Fibroblast of lung (primary cell): ENCODE measurements at regions not wholly inside any gene's neighbourhood (a gene's known extent, or its start where the extent isn't known, plus 50 kb on each side); places are given as distances from the start of the nearest gene placed in this dataset.

Experiments used
- EZH2 ChIP-seq: IDR thresholded peaks from 2 replicates; pipeline ENCODE4 v1.5.1; 2012; ENCODE audit warnings: low read length, control low read depth, mild to moderate bottlenecking; ENCODE audit errors: missing control alignments
- TF ChIP-seq, protein P1 (sequence below), 2 donors: IDR thresholded peaks in 1 of 2; conservative IDR thresholded peaks in 1 of 2; 1 replicate in 1 of 2; 2 replicates in 1 of 2; pipeline ENCODE4 v1.5.1; 2011 to 2012; ENCODE audit warnings: low read length in 2 of 2, control low read depth in 1 of 2, inconsistent platforms in 1 of 2, low read depth in 1 of 2, mild to moderate bottlenecking in 1 of 2

DNA sequence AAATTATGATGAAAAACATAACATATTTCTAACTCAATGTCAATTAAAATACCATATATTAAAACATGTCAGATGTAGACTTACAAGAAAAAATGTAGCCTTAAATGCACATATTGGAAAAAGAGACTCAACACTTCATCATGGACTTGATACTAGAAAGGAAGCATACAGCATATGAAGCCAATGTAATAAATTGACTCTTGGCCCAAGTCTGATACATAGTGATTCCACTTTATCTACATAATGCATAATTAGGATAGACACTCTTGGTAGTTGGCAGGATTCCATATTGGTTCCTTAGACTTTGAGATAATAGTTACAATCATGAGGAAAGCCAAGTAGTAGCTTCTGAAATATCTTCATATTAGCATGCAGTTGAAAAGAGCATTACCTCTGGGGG is 1067.0 kb downstream of the PCDH17 start:
- TF ChIP-seq, protein P1, sequence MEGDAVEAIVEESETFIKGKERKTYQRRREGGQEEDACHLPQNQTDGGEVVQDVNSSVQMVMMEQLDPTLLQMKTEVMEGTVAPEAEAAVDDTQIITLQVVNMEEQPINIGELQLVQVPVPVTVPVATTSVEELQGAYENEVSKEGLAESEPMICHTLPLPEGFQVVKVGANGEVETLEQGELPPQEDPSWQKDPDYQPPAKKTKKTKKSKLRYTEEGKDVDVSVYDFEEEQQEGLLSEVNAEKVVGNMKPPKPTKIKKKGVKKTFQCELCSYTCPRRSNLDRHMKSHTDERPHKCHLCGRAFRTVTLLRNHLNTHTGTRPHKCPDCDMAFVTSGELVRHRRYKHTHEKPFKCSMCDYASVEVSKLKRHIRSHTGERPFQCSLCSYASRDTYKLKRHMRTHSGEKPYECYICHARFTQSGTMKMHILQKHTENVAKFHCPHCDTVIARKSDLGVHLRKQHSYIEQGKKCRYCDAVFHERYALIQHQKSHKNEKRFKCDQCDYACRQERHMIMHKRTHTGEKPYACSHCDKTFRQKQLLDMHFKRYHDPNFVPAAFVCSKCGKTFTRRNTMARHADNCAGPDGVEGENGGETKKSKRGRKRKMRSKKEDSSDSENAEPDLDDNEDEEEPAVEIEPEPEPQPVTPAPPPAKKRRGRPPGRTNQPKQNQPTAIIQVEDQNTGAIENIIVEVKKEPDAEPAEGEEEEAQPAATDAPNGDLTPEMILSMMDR (conservative IDR thresholded peaks at IDR 0.05 in 1 of 2, IDR thresholded peaks at IDR 0.05 in 1 of 2; ENCODE audit: low read depth in 1 of 2, low read length in 2 of 2) = no peak
- no peak for TF ChIP-seq EZH2
